Right lobe of liver (tissue), 6 donors: ENCODE measurements at regions not wholly inside any gene's neighbourhood (a gene's known extent, or its start where the extent isn't known, plus 50 kb on each side); places are given as distances from the start of the nearest gene placed in this dataset.

ENCODE experiments used
- ATAC-seq, 4 donors: fragments of 200-7000 bp; cut with Tn5 transposase; one replicate each; pipeline ENCODE4 v1.9.1; 2020; ENCODE audit warnings: mild to moderate bottlenecking in 4 of 4, moderate library complexity in 4 of 4
- DNase-seq, 3 donors: peaks; one replicate each; pipeline ENCODE4 v3.0.0-alpha.2; 2020
- H3K27ac ChIP-seq, 3 donors: fragments of 200-600 bp; one replicate each; pipeline ENCODE4 v1.8.0; 2022
- H3K27me3 ChIP-seq, 2 donors: fragments of 200-600 bp; one replicate each; pipeline ENCODE4 v1.8.0; 2022
- H3K36me3 ChIP-seq, 4 donors: fragments of 200-600 bp; sonication (generic) in 1 of 4; one replicate each; pipeline versions ENCODE4 v1.5.1 to v1.8.0; 2017 to 2022; ENCODE audit warnings: control low read depth in 1 of 4
- H3K4me1 ChIP-seq, 4 donors: fragments of 200-600 bp; sonication (generic) in 1 of 4; one replicate each; pipeline versions ENCODE4 v1.5.1 to v1.8.0; 2017 to 2022; ENCODE audit warnings: control low read depth in 1 of 4
- H3K4me3 ChIP-seq, 3 donors: fragments of 200-600 bp; one replicate each; pipeline ENCODE4 v1.8.0; 2022
- H3K9me3 ChIP-seq, 4 donors: fragments of 200-600 bp; sonication (generic) in 1 of 4; one replicate each; pipeline versions ENCODE4 v1.5.1 to v1.8.0; 2017 to 2022; ENCODE audit warnings: control low read depth in 1 of 4
- CTCF ChIP-seq, 4 donors: fragments of 200-600 bp in 3 of 4; fragments of 450-650 bp in 1 of 4; IDR thresholded peaks; one replicate each; pipeline versions ENCODE4 v1.5.1 to v1.8.0; 2016 to 2022; ENCODE audit warnings: antibody characterized with exemption in 4 of 4, mild to moderate bottlenecking in 2 of 4
- POLR2A ChIP-seq: fragments of 450-650 bp; IDR thresholded peaks from one replicate; pipeline ENCODE4 v1.6.1; 2017; ENCODE audit warnings: antibody characterized with exemption, mild to moderate bottlenecking
- WGBS: methylation state at CpG from one replicate; pipeline ENCODE4 v1.1.6; 2018; ENCODE audit warnings: low coverage, low lambda C conversion rate; ENCODE audit not compliant: insufficient coverage; ENCODE audit errors: missing lambda C conversion rate; 5-methylcytosine and 5-hydroxymethylcytosine counted together
- intact Hi-C, 2 donors: fragments of 100-400 bp; cut with DNase I; formaldehyde crosslinking; loops; one replicate each; pipeline versions ENCODE4 v1.11.2 to v1.14.1; 2022
- donor health status: DM: no; HTN: yes; CAD: no.
- donor health status: DM: no; HTN: no; CAD: no.
- donor health status: DM: no; HTN: no; CAD: no.
- donor health status: DM: no; HTN: yes; CAD: no.
- donor health status: DM: no; HTN: yes; CAD: no.

DNA sequence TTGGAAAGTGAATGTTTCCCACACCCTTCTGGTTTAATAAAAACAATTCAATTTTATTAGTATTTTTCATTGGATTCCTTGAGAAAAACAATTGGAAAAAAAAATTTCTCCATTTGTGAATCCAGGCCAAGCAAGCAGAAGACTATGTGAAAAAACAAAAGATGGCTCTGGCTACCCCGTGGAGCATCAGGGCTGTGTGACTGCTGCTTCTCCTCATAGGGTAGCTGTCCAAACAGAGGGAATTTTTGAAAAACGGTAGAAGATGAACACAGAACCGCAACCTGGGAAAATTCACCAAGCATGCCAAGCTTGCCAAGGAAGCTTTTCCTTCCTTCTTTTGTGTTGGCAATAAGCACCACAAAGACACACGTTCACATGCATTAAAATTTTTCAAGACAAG, 71.3 kb upstream of the ACVR2A start:
- H3K9me3 ChIP-seq = no peaks in the 10 kb centered on the region
- no peak overlapping the region for H3K4me3 ChIP-seq
- DNase-seq = no peak
- 56% methylated on average over 4 of the region's 4 CpGs for WGBS
- intact Hi-C loops = no loop called here
- no peaks in the 10 kb centered on the region for H3K4me1 ChIP-seq
- no peak overlapping the region for H3K27ac ChIP-seq
- H3K27me3 ChIP-seq = no peaks in the 10 kb centered on the region
- ATAC-seq = no peak
- TF ChIP-seq POLR2A = no peak
- TF ChIP-seq CTCF (IDR thresholded peaks at IDR 0.05) = no peak
- H3K36me3 ChIP-seq = no peaks in the 10 kb centered on the region

DNA sequence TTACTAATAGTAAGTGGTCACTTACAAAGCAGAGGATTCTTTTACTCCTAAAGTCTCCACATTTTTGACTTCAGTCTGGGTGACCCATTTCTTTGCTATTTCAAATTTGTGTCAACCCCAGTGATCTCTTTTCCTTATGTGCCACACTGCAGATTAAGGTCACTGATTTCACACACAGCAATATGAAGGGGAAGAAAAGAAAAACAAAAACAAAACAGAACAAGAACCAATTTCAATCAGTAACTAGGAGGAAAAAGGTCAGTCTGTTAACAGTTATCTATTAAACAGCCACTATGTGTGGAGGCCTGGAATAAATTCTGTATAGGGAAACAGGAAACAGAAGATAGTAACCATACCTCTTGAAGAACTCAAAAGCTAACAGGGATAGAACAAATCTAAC, 72.0 kb upstream of the ACVR2A start:
- Histone ChIP-seq H3K9me3 (no peaks in the 10 kb centered on the region), H3K27me3 (no peaks in the 10 kb centered on the region), H3K4me3 (no peak overlapping the region), H3K27ac (no peak overlapping the region), H3K36me3 (no peaks in the 10 kb centered on the region), H3K4me1 (no peaks in the 10 kb centered on the region)
- DNase-seq = no peak
- TF ChIP-seq POLR2A = no peak
- no peak for TF ChIP-seq CTCF (IDR thresholded peaks at IDR 0.05)
- intact Hi-C loops = no loop called here
- no peak for ATAC-seq

DNA sequence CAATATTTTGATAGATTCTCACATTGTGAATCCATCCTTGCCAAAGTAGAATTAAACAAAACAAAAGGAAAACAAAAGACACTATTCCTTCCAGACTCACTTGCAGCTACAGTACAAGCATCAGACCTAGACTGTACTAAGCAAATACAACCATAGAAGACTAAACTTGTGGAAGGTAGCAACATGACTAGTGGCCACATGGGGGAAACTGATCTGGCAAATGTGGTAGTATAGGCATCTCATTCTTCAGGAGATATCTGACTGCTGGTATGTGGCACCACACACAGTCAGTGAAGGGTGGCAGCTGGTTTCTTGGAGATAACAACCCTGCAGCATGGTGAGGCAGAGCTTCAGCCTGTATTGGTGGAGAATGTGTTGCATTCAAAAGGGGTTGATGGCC, 81.0 kb upstream of the ACVR2A start:
- Histone ChIP-seq H3K4me3 (no peak overlapping the region), H3K27me3 (no peaks in the 10 kb centered on the region), H3K4me1 (no peaks in the 10 kb centered on the region), H3K36me3 (no peaks in the 10 kb centered on the region), H3K9me3 (no peaks in the 10 kb centered on the region), H3K27ac (no peak overlapping the region)
- DNase-seq = no peak
- no peak for TF ChIP-seq POLR2A
- no peak for TF ChIP-seq CTCF (IDR thresholded peaks at IDR 0.05)
- intact Hi-C loops = no loop called here
- ATAC-seq = no peak

DNA sequence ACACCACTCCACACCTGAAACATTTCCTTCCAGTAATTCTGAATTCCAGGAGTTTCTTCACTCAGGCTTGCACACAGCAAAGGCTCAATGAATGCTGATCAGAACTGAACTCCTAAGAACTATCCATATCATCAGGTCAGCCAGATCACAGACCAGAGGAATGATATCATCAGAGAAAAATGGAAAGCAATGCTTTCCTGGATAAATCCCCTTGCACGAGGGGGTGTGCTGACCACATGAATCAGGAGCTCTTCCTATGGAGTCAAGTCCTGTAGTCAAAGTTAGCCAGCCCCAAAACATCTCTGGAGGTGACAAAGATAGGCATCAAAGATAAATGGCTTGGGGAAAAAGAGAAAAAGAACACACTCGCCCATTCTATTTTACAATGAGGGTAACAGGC, 83.8 kb upstream of the ACVR2A start:
- Histone ChIP-seq H3K27ac (no peak overlapping the region), H3K36me3 (no peaks in the 10 kb centered on the region), H3K9me3 (no peaks in the 10 kb centered on the region), H3K27me3 (no peaks in the 10 kb centered on the region), H3K4me3 (no peak overlapping the region), H3K4me1 (no peaks in the 10 kb centered on the region)
- WGBS = 49% methylated on average over 2 of the region's 2 CpGs
- TF ChIP-seq POLR2A = no peak
- no peak for TF ChIP-seq CTCF (IDR thresholded peaks at IDR 0.05)
- ATAC-seq (no peak), DNase-seq (no peak)
- intact Hi-C loops = no loop called here

- TF ChIP-seq CTCF (IDR thresholded peaks at IDR 0.05) (no peak), POLR2A (no peak)
- Histone ChIP-seq H3K9me3 (no peaks in the 10 kb centered on the region), H3K4me1 (no peaks in the 10 kb centered on the region), H3K4me3 (no peak overlapping the region), H3K36me3 (no peaks in the 10 kb centered on the region), H3K27me3 (no peaks in the 10 kb centered on the region), H3K27ac (no peak overlapping the region)
- DNase-seq = no peak
- 57% methylated on average over 3 of the region's 3 CpGs for WGBS
- no peak for ATAC-seq
- intact Hi-C loops = no loop called here
Measured at GRCh38 chr2:147759536-147759935, 85.3 kb upstream of the ACVR2A start.
